GM12875 (cell line): ENCODE measurements at regions not wholly inside any gene's neighbourhood (a gene's known extent, or its start where the extent isn't known, plus 50 kb on each side); places are given as distances from the start of the nearest gene placed in this dataset.

ENCODE experiments used
- H3K4me3 ChIP-seq: one replicate; pipeline ENCODE4 v1.5.1; 2011; ENCODE audit warnings: low read depth, low read length, control low read depth
- CTCF ChIP-seq: IDR thresholded peaks from 2 replicates; pipeline ENCODE4 v1.5.1; 2011; ENCODE audit warnings: low read depth, mild to moderate bottlenecking, control low read depth, inconsistent platforms, low read length, moderate library complexity, borderline replicate concordance; ENCODE audit not compliant: insufficient read depth

DNA sequence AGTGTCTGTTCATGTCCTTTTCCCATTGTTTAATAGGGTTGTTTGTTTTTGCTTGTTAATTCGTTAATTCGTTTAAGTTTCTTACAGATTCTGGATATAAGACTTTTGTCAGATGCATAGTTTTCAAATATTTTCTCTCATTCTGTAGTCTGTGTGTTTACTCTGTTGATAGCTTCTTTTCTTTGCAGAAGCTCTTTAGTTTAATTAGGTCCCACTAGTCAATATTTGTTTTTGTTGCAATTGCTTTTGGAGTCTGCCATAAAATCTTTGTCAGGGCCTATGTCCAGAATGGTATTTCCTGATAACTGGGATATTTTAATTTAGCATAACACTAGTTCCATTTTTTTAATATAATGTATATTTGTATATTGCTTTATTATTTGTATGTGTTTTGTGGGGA is 1380.1 kb downstream of the SUCLG1 start:
- TF ChIP-seq CTCF, result no peak
- H3K4me3 ChIP-seq, result no peak overlapping the region

- H3K4me3 ChIP-seq, result no peak overlapping the region
- no peak for TF ChIP-seq CTCF
These were observed 1386.3 kb downstream of the SUCLG1 start for GRCh38 chr2:83072767-83073166.

- TF ChIP-seq CTCF, result no peak
- H3K4me3 ChIP-seq, result no peak overlapping the region
These were observed 1387.2 kb downstream of the SUCLG1 start for GRCh38 chr2:83071914-83072313.

- no peak for TF ChIP-seq CTCF
- H3K4me3 ChIP-seq, result no peak overlapping the region
These were observed 1387.7 kb downstream of the SUCLG1 start for GRCh38 chr2:83071352-83071751.

GRCh38 chr2:83069724-83070123 is 1389.4 kb downstream of the SUCLG1 start:
- TF ChIP-seq CTCF, result no peak
- no peak overlapping the region for H3K4me3 ChIP-seq

- no peak for TF ChIP-seq CTCF
- H3K4me3 ChIP-seq, result no peak overlapping the region
These were observed 1390.4 kb downstream of the SUCLG1 start for GRCh38 chr2:83068714-83069113.

GRCh38 chr2:83067947-83068346 is 1391.1 kb downstream of the SUCLG1 start:
- H3K4me3 ChIP-seq, result no peak overlapping the region
- no peak for TF ChIP-seq CTCF
